Left cardiac atrium (tissue), 4 donors: ENCODE measurements at regions not wholly inside any gene's neighbourhood (a gene's known extent, or its start where the extent isn't known, plus 50 kb on each side); places are given as distances from the start of the nearest gene placed in this dataset.
"Not testable (repeated sequence)": the region's sequence is repeated elsewhere in the genome, so short reads cannot be mapped to it uniquely, and the experiment has no call there.

Experiments
- ATAC-seq, 2 donors: fragments of 200-7000 bp; cut with Tn5 transposase; one replicate each; pipeline ENCODE4 v1.9.1; 2020; ENCODE audit warnings: mild to moderate bottlenecking in 2 of 2, moderate library complexity in 2 of 2
- DNase-seq: peaks from one replicate; pipeline ENCODE4 v3.0.0-alpha.2; 2020
- intact Hi-C, 2 donors: fragments of 100-400 bp; cut with DNase I; formaldehyde crosslinking; loops; one replicate each; pipeline versions ENCODE4 v1.14.1 to v1.15.1; 2022 to 2023
- donor health status: DM: no; HTN: yes; CAD: no.
- donor health status: DM: no; HTN: yes; CAD: no; lungs with severe emphysema.
- donor health status: DM: yes; HTN: yes; CAD: no.
- donor health status: Dilated cardiomyopathy.

GRCh38 chr5:63743096-63743798, 219.0 kb downstream of the HTR1A start:
- ATAC-seq (no peak), DNase-seq (no peak)
- intact Hi-C loops: no loop called here

- ATAC-seq, intact Hi-C loops, DNase-seq: not testable (repeated sequence)
Measured at GRCh38 chr5:63732880-63733279, 229.4 kb downstream of the HTR1A start.

- intact Hi-C loops: no loop called here
- ATAC-seq: no peak
- no peak for DNase-seq
Measured at GRCh38 chr5:63727583-63727982, 234.7 kb downstream of the HTR1A start.

GRCh38 chr5:63726496-63726895, 235.7 kb downstream of the HTR1A start:
- intact Hi-C loops: no loop called here
- ATAC-seq: no peak
- DNase-seq: no peak

- no peak for DNase-seq
- intact Hi-C loops: no loop called here
- ATAC-seq: no peak
Measured at GRCh38 chr5:63719147-63719546, 243.1 kb downstream of the HTR1A start.

- intact Hi-C loops: no loop called here
- ATAC-seq (no peak), DNase-seq (no peak)
Measured at GRCh38 chr5:63700241-63700640, 262.0 kb downstream of the HTR1A start.

GRCh38 chr5:63697811-63698210, 264.4 kb downstream of the HTR1A start:
- intact Hi-C loops: no loop called here
- DNase-seq (no peak), ATAC-seq (no peak)

GRCh38 chr5:63690546-63690945, 271.7 kb downstream of the HTR1A start:
- intact Hi-C loops: no loop called here
- no peak for ATAC-seq
- no peak for DNase-seq

DNA sequence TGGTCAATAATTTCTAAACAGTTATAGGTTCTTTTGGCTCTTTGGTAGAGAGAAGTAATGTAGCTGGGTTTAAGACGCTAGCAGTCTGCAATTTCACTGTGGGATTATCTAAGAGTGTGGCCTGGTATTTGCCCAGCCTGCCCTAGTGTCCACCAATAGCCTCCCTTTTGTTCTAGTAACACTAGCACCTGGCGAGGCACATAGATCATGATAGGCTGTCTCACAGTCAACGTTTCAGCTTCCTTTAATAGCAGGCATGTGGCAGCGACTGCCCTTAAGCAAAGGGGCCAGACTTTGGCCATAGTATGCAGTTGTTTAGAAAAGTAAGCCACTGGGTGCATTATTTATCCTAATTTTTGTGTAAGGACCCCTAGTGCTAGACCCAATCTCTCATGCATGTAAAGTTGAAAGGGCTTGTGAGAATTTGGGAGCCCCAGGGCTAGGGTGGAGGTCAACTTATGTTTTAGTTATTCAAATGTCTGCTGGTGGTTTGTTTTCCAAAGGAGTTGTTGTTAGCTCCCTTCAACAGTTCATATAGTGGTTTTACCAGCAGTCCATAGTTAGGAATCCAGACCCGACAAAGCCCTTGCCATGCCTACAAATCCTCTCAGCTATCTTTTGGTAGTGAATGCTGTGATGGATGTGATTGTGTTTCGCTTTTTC, 274.3 kb downstream of the HTR1A start:
- intact Hi-C loops: no loop called here
- DNase-seq (no peak), ATAC-seq (no peak)

DNA sequence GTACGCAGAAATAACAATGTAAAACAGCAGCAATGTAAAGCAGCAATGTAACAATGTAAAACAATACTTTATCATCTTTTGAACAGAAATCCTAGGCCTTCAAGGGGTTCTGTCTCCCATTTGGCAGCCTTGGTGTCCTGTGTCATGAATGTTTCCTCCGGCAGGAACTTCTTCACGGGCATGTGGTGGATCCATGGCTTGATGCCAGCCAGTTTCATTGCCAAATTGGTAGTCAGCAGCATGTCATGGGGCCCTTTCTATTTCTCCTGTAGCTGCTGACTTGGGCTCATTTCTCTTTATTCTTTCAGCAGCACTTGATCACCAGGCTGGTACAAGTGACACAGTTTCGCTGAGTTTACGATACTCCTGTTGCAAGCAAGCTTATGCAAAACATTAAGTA, 275.3 kb downstream of the HTR1A start:
- ATAC-seq (no peak), DNase-seq (no peak)
- intact Hi-C loops: no loop called here

DNA sequence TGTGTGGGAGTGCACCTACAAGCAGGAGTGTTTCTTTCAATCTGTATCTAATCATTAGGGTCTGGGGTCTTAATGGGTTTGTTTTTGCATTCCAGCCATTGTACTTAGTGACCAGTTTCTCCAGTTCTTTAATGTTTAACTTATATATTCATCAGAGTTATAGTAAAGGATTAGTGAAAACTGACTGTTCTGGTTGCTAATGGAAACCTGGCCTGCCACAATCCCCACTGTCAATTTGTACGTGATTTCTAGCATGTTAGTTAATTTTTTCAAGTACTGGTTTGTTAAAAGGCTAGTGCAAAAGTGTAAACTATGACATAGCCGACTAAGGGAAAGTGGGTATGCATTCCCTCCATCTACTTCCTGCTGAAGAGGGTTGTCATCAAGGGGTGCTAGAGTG, 276.1 kb downstream of the HTR1A start:
- no peak for ATAC-seq
- intact Hi-C loops: no loop called here
- DNase-seq: no peak

DNA sequence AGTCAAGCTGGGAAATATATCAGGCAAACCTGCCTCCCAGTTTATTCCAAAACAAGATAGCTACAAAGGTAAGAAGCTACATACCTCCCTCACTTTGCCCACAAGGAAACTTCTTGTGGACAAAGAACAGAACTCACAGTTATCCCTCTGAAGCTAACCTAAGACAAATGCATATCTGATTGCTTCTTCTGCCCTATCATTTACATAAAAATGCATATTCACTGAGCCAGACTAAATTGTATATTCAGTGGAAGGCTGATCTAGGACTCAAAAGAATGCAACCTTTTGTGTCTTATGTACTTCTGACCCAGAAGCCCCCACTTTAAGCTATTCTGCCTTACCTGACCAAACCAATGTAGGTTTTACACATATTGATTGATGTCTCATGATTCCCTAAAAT, 276.8 kb downstream of the HTR1A start:
- ATAC-seq (no peak), DNase-seq (no peak)
- intact Hi-C loops: no loop called here

- no peak for ATAC-seq
Measured at GRCh38 chr5:63674881-63675280, 287.4 kb downstream of the HTR1A start.

GRCh38 chr5:63655043-63655442, 307.2 kb downstream of the HTR1A start:
- ATAC-seq: no peak
- intact Hi-C loops: no loop called here
- no peak for DNase-seq

More at GRCh38 chr5:63674881-63675280, 287.4 kb downstream of the HTR1A start:
- intact Hi-C loops: no loop called here
- DNase-seq: no peak

GRCh38 chr5:63650581-63650980, 311.7 kb downstream of the HTR1A start:
- intact Hi-C loops: no loop called here
- ATAC-seq: no peak
- no peak for DNase-seq

- intact Hi-C loops: no loop called here
- no peak for ATAC-seq
Measured at GRCh38 chr5:63648376-63648775, 313.9 kb downstream of the HTR1A start.

DNA sequence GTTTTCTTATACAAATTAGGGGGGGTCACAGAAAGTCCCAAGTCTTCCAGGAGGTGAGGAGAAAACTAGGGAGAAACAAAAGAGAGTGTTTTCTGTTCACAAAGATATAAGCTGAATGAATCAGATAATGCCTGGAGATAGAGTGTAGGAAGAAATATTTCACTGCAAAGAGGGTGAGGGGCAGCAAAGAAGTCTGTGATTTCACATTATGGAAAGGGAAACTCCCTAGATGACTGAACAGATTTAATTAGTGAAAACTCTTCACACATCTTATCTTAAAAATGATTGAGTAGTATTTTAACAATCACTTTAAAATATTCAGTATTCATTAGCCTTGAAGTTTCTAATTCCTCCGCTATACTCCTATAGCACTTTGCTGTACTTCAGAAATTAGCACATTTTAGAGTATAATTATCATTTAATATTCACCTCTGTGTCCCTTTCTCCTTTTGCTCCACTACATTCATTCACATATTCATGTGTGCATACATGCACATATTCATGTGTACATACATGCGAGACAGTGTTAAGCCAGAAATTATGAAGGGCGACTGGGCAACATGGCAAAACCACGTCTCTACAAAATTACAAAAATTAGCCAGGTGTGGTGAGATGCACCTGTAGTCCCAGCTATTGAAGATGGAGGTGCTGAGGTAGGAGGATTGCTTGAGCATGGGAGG, 332.2 kb downstream of the HTR1A start:
- ATAC-seq (no peak), DNase-seq (no peak)
- intact Hi-C loops: no loop called here

More at GRCh38 chr5:63648376-63648775, 313.9 kb downstream of the HTR1A start:
- no peak for DNase-seq

DNA sequence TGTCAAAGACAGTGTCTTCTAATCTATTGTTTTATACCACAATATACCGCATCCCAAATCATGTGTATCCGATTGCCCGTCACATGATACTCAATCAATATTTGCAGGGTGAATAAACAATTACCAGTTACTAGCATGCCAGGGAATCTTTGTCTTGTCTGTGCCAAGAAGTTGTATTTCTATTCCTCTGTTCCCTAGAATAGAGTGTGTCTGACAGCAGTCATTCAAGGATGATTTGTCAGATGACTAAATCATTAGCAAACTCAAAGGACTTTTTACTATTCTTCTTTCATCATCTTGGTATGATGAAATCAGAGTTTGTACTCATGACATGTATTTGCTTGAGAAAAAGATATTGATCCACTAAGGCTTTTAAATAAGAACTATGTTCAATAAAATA, 348.8 kb downstream of the HTR1A start:
- ATAC-seq (no peak), DNase-seq (no peak)
- intact Hi-C loops: no loop called here

- no peak for DNase-seq
- intact Hi-C loops: no loop called here
- no peak for ATAC-seq
Measured at GRCh38 chr5:63603996-63604395, 358.2 kb downstream of the HTR1A start.

DNA sequence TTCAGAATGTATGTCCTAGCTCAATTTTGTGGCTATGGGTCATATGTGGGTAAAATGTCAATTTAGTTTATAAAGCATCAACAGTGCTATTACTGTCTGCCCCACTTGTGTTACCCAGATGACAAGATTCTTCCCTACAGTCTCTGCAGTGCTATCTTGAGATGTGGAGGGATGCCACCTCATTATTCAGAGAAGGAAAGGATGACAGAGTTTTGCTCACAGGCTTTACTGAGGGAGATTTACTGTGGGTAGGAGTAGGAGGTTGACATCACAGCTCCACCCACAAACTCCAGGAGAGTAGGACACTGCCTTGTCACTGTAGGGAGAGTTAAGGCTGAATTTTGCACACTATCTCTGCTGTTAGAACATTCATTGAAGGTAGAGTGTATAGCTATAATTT, 359.3 kb downstream of the HTR1A start:
- DNase-seq (no peak), ATAC-seq (no peak)
- intact Hi-C loops: no loop called here

GRCh38 chr5:63596254-63596653, 366.0 kb downstream of the HTR1A start:
- intact Hi-C loops: no loop called here
- DNase-seq (no peak), ATAC-seq (no peak)
